Neural cell (in vitro differentiated cells): ENCODE measurements at regions not wholly inside any gene's neighbourhood (a gene's known extent, or its start where the extent isn't known, plus 50 kb on each side); places are given as distances from the start of the nearest gene placed in this dataset.
"Not testable (repeated sequence)": the region's sequence is repeated elsewhere in the genome, so short reads cannot be mapped to it uniquely, and the experiment has no call there.

Experiments
- EZH2 ChIP-seq: fragments of 200-600, 300-800 bp; shearing (Covaris generic), sonication (generic); IDR thresholded peaks from 2 replicates; pipeline ENCODE4 v1.6.1; 2014; ENCODE audit warnings: antibody characterized with exemption, low read length, borderline replicate concordance, mild to moderate bottlenecking; ENCODE audit not compliant: insufficient read depth, poor library complexity, severe bottlenecking
- POLR2AphosphoS5 ChIP-seq: IDR thresholded peaks from 2 replicates; pipeline ENCODE4 v1.6.1; 2012
- RAD21 ChIP-seq: fragments of 450-650 bp; conservative IDR thresholded peaks from 2 replicates; pipeline ENCODE4 v1.6.1; 2014; ENCODE audit warnings: antibody characterized with exemption, mild to moderate bottlenecking, moderate library complexity
- TAF1 ChIP-seq: IDR thresholded peaks from 2 replicates; pipeline ENCODE4 v1.6.1; 2012; ENCODE audit warnings: low read depth
- TF ChIP-seq, protein P1 (sequence below): fragments of 450-650 bp; IDR thresholded peaks from 2 replicates; pipeline ENCODE4 v1.5.1; 2014; ENCODE audit warnings: antibody characterized with exemption, mild to moderate bottlenecking, moderate library complexity; ENCODE audit not compliant: poor library complexity, severe bottlenecking

DNA sequence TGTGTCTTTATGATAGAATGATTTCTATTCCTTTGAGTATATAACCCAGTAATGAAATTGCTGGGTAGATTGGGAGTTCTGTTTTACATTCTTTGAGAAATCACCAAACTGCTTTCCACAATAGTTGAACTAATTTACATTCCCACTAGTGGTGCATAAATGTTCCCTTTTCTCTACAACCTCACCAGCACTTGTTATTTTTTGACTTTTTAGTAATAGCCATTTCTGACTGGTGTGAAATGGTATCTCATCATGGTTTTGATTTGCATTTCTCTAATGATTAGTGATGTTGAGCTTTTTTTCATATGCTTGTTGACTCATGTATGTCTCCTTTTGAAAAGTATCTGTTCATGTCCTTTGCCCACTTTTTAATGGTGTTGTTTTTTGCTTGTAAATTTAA, 296.0 kb upstream of the PIK3R1 start:
- TF ChIP-seq, protein P1, sequence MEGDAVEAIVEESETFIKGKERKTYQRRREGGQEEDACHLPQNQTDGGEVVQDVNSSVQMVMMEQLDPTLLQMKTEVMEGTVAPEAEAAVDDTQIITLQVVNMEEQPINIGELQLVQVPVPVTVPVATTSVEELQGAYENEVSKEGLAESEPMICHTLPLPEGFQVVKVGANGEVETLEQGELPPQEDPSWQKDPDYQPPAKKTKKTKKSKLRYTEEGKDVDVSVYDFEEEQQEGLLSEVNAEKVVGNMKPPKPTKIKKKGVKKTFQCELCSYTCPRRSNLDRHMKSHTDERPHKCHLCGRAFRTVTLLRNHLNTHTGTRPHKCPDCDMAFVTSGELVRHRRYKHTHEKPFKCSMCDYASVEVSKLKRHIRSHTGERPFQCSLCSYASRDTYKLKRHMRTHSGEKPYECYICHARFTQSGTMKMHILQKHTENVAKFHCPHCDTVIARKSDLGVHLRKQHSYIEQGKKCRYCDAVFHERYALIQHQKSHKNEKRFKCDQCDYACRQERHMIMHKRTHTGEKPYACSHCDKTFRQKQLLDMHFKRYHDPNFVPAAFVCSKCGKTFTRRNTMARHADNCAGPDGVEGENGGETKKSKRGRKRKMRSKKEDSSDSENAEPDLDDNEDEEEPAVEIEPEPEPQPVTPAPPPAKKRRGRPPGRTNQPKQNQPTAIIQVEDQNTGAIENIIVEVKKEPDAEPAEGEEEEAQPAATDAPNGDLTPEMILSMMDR, result not testable (repeated sequence)
- TF ChIP-seq EZH2, POLR2AphosphoS5, RAD21, TAF1: not testable (repeated sequence)
